Activated CD8-positive, alpha-beta memory T cell treated with anti-CD3 and anti-CD28 coated beads for 24 hours (primary cell): ENCODE measurements at regions not wholly inside any gene's neighbourhood (a gene's known extent, or its start where the extent isn't known, plus 50 kb on each side); places are given as distances from the start of the nearest gene placed in this dataset.
A peak's percentile ranks its signal among the peaks of the same experiment; 100 is the strongest.
"Not testable (repeated sequence)": the region's sequence is repeated elsewhere in the genome, so short reads cannot be mapped to it uniquely, and the experiment has no call there.

Experiments used
- DNase-seq: peaks from one replicate; pipeline ENCODE4 v3.0.0-alpha.2; 2020

DNA sequence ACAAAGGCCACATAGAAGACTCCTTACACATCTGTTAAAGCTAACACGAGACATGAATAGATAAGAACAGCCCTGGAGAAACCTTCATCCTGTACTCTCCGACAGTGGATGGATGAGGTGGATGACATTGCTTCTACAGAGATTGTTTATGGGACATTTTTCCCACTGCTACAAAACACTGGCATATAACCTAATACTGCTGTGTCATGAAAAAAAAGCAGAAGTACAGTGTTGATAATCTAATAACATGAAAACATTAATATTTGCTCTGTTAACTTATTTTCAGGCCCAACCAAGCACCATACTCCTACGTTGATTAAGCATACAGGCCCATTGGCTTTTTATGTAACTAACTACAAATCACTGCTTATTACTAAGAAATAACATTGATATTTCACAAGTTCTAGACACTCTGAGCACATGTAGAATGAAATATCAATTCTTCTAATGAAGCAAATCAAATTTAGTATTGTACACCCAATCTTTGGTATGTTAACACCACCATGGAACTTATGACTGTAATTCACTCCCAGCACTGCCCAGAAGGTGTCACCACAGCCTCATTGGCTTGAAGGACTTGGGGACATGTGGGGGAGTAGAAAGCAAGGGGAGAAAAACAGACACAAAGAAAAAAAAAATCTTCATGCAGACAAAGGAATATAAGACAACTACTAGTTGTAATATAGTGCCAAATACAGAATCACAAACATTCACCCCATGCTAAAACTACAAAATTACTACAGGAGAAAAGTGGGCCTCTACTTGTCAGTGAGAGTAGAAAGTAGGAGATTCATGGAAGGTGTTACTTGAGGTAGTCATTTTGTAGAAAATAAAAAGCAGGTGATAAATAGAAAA lies 330.0 kb upstream of the PMFBP1 start:
- peak; percentile 71 for DNase-seq

DNA sequence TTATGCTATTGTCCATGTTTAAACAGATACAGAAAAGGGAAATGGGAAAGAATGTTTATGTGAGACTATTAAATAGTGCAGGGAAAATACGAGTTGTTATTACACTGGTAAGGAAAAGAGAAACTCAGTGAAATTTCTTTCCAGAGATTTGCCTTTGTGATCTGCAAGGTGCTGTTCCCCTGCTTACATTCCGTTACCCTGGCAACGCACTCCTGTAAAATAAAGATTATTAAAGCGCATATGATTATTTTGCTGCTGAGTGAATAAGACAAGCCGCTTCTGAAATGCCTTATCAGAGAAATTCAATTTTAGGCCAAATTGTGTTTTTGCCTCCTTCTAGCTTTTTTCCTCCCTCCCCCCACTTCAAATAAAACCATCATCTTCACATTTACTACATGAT lies 328.6 kb upstream of the PMFBP1 start:
- no peak for DNase-seq

DNA sequence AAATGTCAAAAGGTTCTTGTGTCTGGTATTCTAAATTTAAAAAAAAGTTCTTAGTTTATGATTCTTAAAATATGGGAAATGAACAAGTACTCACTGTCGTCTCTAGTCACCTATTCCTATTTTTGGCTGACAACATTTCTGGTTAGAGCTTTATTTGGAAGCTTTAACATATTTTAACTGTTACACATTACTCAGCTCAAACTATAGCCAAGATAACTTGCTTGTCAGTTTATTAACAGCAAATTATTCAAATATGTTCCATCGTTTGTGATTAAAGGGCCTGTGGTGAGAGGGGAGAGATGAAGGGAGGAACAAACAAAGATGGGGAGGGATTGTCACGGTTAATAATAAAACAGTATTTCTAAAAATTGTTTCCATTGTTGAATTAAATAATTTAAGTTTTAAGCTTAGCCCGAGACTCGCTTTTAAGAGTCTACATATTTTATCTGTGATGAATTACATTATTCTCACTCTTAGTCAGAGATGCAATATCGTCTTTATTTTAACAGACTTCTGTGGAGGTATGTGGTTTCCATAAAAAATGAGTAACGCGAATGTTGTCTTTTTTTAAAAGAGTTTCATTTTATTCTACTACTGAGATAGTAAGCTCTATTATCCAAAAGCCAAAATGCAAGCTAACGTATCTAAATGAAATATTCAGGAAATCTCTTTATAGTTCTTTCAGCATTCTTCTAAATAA lies 321.9 kb upstream of the PMFBP1 start:
- no peak for DNase-seq

DNA sequence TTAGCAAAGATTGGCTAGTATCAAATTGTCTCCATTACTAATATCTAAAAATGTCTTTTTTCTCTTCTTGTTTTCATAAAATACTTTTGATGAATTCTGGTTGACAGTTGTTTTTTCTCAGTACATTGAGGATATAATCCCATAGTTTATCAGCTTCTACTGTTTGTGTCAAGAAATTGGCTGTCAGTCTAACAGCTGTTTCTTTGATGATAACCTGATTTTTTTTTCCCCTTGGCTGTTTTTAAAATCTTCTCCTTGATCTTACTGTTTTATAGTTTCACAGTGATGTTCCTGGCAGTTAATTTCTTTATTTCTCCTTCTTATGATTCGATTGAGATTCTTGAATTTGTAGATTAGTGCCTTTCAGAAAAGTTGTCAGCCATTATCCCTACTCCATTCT lies 315.3 kb upstream of the PMFBP1 start:
- no peak for DNase-seq

DNA sequence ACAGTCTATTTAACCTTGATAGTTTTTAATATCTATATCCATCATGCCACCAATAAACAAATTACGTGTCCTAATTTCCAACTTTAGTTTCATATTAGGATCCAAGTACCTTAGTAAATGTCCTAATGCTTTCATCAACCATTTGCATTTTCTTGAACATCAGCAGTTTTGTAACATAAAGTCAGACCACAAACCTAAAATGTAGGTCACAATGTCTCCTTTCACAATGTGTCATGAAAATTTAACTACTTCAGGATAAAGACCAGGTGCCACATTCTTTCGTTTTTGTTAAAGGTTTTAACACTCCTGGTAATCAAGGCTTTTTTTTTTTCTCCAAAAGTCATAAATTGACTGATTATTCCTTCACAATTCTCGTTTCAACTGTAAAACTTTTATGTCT lies 310.7 kb upstream of the PMFBP1 start:
- no peak for DNase-seq

DNA sequence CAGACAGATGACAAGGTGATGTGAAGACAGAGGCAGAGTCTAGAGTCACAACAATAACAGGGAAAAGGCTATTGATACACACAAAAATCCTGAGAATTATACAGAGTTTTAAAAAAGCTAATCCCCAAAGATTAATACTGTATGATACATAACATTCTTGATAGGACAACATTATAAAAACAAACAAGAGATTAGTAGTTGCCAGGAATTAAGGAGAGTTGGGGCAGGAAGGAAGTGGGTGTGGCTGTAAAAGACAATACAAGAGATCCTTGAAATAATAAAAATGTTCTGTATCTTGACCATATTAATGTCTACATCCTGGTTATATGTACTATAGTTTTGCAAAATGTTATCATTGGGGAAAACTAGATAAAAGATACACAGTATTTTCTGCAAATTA lies 309.5 kb upstream of the PMFBP1 start:
- no peak for DNase-seq

DNA sequence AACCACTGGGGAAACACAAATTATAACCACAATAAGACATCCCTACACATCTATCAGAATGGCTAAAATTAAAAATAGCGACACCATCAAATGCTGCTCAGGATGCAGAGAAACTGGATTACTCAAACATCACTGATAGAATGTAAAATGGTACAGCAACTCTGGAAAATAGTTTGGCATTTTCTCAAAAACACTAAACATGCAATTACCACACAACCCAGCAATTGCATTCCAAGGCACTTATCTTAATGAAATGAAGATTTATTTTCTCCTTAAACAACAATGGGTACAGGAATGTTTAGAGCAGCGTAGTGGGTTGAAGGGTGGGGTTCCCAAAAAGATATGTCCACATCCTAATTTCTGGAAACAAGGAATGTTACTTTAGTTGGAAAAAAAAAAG lies 309.0 kb upstream of the PMFBP1 start:
- DNase-seq = no peak

DNA sequence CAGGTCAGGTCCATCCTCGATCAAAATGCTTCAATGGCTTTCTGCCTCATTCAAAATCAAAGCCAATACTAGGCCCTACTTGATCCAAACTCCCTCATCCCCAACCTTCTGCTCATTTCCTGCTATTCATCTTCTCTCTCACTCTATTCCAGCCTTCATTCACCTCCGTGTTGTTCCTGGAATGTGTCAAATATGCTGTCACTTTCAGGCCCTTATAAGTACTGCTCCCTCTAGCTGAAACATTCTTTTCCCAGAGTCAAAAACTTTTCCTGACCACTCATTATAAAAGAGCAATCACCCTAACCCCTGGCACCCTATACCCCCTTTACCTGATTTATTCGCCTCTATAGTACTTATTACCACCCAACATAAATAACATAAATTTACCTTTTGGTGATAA lies 303.7 kb upstream of the PMFBP1 start:
- DNase-seq = no peak

DNA sequence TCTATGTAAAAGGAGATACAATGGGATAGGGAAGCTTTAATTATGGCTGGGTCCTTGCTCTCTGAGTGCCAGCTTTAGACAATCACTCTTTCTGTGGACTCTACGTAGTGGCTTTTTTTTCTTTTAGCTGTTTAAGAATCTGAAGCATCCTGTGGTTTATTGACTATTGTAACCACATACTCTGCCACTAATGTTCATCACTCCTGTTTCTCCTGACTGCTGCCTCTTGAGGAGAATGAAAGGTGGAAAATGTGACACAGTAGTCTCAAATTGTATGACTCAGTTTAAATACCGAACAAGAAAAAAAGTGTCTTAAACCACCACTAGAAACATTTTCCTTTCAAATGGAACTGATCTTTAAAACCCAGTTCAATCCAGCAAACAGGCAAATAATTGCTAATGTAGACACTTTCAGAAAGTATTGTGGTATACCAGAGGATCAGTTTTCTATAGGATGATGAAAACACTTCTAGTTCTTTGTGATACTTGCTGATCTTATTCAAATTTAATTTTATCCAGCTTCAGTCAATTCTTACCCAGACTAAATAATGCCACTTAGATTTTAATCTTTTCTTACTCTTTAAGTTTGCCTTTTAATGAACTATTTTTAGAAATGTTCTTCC lies 302.7 kb upstream of the PMFBP1 start:
- DNase-seq = no peak

DNA sequence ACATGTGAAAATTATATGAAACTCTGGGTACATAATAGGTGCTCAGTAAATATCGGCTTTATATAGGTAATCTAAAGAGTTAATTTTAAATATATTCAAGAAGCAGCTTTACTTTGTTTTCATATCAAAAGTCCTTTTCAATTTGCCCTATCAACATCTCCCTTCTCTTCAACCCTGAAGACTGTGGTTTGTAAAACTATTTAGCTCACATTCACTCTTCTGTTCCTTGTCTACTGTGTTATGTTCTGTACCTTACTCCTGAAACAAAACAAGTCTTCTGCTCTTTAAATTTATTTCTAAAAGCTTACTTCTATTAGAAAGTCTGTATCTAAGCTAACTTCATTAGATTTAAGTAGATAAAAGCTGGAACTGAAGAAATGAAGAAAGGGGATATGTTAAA lies 301.7 kb upstream of the PMFBP1 start:
- no peak for DNase-seq

DNA sequence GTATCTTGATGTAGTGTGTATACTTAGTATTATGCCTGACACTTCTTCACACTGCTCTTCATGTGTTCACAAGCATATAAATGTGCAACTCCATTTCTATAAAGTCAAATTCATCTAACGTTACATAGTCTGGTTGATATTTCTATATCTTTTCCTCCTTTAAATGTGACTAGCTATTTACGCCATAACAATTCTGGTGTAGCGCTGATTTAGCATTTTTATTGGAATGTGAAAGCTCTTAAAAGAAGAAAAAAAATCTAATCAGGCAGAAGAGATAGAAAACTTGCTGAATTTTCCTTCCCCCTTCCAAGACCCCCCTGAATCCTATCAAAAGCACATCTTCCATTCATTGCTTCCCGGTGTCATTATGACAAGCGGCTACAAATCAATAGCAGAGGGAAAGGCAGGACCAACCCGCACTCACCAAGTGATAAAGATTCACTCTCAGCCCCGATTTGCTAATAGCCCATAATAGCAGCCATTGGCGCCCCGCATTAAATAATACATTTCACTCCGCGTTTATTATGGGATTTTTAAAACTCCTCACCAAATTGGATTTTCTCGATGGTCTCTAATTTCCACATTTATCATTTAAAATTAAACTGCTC lies 299.5 kb upstream of the PMFBP1 start:
- no peak for DNase-seq

DNA sequence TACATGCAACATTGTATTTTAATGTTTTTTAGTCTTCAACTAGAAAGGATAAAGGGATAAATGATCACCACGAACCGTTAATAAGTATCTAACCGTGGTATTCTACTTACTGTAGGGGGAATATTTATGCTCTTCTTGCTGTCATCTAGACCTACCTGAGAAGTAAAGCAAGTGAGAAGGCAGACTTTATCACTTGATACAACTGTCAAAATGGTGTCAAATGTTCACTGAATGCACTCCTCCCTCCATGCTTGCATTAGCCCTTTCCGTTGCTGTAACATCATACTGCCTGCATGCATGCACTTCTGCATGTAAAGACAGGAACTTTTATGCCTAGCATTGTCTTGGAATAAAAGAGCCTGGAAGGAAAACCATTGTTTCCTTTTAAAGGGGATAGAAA lies 298.6 kb upstream of the PMFBP1 start:
- DNase-seq = no peak

DNA sequence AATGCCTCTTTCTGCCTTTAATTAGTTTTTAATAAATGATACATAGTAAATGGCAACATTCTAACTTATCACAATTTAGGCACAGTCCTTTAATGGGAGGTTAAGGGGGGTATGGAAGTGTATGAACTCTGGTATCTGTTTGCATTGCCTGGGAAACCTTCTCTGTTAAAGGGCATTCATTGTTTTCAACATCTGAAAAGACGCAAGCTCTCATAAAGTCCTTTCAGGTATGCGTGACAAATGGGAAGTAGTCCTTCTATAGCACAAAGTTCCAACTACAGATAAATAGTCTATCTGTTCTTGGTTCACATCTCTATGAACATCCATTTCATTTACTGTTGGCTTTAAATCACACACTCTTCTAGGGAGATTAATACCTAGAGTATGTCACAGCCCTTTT lies 298.0 kb upstream of the PMFBP1 start:
- no peak for DNase-seq

DNA sequence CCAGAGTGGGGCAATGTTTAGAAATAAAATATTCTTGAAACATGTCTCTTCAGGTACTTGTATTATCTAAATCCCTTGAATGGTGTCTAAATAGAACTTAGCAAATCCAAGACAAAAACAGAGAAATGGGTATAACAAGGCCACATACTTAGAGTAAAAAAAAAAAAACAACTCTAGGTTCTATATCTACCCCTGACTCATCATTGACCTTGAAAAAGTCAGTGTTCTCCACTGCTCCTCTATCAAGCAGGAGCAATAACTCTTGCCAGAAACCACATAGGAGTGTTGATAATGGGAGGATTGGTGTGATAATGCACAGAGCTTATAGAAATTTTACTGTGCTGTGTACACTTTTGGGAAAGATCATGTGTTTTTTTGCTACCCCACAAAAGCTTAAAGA lies 296.6 kb upstream of the PMFBP1 start:
- DNase-seq = no peak

DNA sequence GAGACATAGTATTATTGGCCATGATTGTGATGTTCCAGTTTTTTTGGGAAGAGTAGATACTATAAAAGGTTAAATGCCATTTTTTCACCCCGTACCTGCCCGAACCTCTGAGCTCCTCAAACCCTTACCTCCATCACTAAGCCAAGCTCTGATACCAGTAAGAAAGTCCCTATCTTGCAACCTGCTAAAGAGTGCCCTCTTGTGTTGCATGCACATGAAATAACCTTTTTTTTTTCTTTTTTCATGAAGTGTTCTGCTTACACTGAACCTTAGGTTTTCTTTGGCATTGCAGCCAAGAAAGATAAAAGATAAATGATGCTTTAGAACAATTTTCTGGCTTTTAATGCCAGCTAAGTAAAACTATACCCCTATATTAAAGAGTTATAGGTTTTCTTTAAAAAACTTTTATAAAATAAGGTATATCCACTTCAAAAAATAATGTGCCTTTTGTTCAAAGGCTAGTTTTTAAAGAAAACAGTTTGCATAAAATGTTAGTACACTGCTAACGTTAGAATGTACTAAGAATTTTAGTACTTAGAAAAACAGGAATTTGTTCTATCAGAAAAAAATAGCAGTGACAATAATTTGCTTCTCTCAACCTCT lies 295.3 kb upstream of the PMFBP1 start:
- DNase-seq = no peak

DNA sequence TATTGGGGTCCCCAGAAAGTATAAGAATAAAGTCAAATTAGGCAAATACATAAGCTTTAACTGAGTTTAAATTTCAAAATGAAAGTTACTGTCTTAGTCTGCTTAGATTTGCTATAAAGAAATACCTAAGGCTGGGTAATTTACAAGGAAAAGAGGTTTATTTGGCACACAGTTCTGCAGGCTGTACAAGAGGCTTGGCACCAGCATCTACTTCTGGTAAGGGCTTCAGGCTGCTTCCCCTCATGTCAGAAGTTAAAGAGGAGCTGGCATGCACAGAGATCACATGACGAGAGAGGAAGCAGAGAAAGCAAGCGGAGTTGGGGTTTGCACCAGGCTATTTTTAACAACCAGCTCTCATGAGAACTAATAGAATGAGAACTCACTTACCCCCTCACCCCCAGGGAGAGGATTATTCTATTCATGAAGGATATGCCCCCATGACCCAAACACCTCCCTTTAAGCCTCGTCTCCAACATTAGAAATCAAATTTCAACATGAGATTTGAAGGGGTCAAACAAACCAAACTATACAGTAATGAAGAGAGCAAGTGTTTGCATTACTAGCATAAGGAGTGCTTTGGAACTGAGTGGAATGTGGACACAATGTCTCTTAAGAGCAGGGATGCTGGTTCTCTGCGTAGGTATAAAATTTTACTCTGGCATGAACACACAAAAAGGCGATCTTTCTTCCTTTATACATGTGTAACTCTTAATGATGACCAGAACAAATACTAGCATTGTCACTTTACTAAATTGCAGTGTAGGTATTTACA lies 292.8 kb upstream of the PMFBP1 start:
- DNase-seq = no peak

DNA sequence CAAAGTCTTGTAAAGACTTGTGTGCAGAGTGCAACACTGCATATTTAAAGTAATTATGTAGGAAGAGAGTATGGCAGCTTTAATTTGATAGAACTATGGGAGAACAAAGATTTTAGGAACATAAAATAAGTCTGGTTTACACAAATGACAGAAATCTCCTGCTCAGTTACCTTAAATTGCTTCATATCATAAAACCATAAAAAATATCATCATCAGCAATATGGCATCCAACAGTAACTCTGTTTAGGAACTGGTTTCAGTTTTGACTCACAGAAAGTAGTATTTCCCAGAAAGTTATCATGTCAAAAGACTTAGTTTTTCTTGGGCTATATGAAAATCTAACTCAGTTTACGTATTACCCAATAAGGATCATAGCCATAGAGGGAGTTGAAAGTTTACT lies 292.1 kb upstream of the PMFBP1 start:
- DNase-seq = no peak

DNA sequence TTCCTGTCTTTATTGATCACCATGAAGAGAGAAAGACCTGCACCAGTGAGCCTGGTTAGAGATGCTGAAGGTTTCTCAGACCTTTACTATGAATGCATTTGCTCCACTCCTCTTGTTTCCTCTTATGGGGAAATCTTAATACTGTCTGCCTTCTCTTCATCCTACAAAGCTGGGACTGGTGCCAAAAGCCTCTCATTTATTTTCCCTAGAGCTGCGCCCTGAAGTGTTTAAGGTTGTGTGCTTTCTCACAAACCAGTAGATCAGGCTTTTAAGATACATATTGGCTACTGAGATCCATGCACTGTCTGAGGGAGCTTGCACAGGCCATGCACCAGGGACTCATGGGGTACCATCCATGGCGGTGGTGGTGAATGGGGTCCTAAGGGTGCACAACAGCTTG lies 286.1 kb upstream of the PMFBP1 start:
- DNase-seq = no peak

DNA sequence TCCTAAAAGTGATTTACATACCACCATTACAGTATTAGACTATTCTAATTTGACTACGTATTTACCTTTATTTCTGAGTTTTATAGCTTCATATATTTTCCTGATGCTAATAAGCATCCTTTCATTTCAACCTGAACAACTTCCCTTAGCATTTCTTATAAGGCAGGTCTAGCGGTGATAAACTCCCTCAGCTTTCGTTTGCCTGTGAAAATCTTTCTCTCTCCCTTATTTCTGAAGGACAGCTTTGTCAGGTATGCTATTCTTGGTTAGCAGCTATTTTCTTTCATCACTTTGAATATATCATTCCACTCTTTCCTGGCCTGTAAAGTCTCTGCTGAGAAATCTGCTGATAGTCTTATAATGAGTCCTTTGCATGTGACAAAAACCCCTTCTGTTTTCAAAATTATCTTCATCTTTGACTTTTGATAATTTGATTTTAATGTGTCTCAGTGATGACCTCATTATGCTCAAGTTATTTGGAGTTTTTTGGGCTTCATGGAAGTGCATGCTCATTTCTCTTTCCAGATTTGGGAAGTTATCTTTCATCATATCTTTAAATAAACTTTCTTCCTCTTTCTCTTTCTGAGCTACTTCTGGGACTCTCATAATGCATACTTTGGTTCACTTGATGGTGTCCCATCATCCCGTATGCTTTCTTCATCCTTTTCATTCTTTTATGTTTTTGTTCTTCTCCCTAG lies 285.4 kb upstream of the PMFBP1 start:
- no peak for DNase-seq

DNA sequence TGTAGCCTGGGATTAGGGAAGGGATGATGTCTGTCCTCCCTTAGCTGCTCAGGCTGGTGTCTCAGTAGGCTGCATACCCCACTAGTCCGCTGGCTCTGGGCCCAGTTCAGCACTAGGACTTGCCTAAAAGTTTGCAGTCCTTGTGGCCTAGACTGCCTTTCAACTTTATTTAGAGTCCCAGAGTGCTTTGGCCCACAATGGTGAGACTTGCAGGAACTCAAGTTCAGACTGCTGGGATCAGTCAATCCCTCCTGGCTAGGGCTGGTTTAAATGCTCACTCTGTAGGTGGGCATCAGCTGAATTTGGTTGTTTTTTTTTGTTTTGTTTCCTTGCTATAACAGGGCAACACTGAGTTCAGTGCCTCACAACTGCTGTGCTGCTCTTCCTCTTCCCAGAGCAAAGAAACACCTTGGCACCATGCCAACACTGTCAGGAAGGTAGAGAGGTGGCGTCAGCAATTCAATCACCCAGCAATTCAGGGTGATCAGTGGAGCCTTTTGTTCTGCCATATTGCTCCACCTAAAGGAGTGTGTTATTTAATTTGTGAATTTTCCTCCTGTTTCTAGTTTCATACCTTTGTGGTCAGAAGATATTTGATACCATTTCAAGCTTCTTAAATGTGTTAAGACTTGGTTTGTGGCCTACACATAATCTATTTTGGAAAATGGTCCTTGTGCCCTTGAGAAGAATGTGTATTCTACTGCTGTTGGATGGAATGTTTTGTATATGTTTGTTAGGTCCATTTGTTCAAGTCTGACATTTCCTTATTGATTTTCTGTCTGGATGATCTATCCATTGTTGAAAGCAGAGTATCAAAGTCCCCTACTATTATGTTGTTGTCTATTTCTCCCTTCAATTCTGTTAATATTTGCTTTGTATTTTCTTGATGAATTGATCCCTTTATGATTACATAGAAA lies 284.0 kb upstream of the PMFBP1 start:
- DNase-seq = no peak

DNA sequence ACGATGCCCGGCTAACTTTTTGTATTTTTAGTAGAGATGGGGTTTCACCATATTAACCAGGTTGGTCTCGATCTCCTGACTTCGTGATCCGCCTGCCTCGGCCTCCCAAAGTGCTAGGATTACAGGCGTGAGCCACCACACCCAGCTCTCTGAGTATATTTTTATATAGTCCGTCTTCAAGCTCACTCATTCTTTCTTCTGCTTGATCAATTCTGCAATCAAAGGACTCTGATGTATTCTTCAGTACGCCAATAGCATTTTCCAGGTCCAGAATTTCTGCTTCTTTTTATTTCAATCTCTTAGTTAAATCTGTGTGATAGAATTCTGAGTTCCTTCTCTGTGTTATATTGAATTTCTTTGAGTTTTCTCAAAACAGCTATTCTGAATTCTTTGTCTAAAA lies 281.9 kb upstream of the PMFBP1 start:
- DNase-seq = not testable (repeated sequence)
